Esophagus muscularis mucosa (tissue), 4 donors: ENCODE measurements at regions not wholly inside any gene's neighbourhood (a gene's known extent, or its start where the extent isn't known, plus 50 kb on each side); places are given as distances from the start of the nearest gene placed in this dataset.

Source experiments
- EP300 ChIP-seq: sonication (generic); formaldehyde crosslinking; IDR thresholded peaks from one replicate; pipeline ENCODE4 v1.6.1; 2017; ENCODE audit warnings: antibody characterized with exemption
- POLR2A ChIP-seq: fragments of 450-650 bp; IDR thresholded peaks from one replicate; pipeline ENCODE4 v1.6.1; 2017; ENCODE audit warnings: antibody characterized with exemption, moderate library complexity, mild to moderate bottlenecking, low read depth
- POLR2AphosphoS5 ChIP-seq, 2 donors: sonication (generic); formaldehyde crosslinking; IDR thresholded peaks; one replicate each; pipeline ENCODE4 v1.6.1; 2017; ENCODE audit warnings: antibody characterized with exemption in 2 of 2
- TF ChIP-seq, protein P1 (sequence below), 3 experiments: fragments of 200-600 bp in 2 of 3; fragments of 450-650 bp in 1 of 3; sonication (generic) in 2 of 3; IDR thresholded peaks; one replicate each; pipeline ENCODE4 v1.5.1; 2017 to 2019; ENCODE audit warnings: antibody characterized with exemption in 3 of 3, mild to moderate bottlenecking in 2 of 3, moderate library complexity in 1 of 3

DNA sequence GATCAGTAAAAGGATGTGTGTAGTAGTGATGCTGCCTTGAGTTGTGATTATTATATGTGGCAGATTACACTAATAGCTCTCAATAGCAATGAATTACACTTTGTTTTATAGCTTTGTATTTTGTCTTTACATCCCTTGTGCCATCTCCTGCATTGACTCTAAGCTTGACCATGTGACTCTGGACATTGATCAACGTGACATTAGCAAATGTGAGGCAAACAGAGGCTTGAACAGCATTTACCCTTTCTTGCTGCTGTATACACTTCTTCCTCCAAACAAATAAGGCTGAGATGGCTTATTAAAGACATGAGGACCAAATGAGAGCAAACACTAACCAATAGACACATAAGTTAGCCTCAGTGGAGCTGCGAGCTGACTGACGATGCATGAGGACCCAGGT lies 63.5 kb downstream of the MAD2L1 start:
- TF ChIP-seq POLR2A, result no peak
- no peak for TF ChIP-seq POLR2AphosphoS5 (IDR thresholded peaks at IDR 0.05)
- TF ChIP-seq, protein P1, sequence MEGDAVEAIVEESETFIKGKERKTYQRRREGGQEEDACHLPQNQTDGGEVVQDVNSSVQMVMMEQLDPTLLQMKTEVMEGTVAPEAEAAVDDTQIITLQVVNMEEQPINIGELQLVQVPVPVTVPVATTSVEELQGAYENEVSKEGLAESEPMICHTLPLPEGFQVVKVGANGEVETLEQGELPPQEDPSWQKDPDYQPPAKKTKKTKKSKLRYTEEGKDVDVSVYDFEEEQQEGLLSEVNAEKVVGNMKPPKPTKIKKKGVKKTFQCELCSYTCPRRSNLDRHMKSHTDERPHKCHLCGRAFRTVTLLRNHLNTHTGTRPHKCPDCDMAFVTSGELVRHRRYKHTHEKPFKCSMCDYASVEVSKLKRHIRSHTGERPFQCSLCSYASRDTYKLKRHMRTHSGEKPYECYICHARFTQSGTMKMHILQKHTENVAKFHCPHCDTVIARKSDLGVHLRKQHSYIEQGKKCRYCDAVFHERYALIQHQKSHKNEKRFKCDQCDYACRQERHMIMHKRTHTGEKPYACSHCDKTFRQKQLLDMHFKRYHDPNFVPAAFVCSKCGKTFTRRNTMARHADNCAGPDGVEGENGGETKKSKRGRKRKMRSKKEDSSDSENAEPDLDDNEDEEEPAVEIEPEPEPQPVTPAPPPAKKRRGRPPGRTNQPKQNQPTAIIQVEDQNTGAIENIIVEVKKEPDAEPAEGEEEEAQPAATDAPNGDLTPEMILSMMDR (IDR thresholded peaks at IDR 0.05), result no peak
- no peak for TF ChIP-seq EP300
